Activated T-cell treated with anti-CD3 and anti-CD28 coated beads for 24 hours (primary cell): ENCODE measurements at regions not wholly inside any gene's neighbourhood (a gene's known extent, or its start where the extent isn't known, plus 50 kb on each side); places are given as distances from the start of the nearest gene placed in this dataset.

Experiments
- DNase-seq: peaks from one replicate; pipeline ENCODE4 v3.0.0-alpha.2; 2020; ENCODE audit warnings: low read depth

- DNase-seq, result no peak
Measured at GRCh38 chr2:216808805-216809425, 50.9 kb downstream of the TNP1 start.

GRCh38 chr2:216807857-216808272 is 52.0 kb downstream of the TNP1 start:
- no peak for DNase-seq

GRCh38 chr2:216804357-216805350 is 55.2 kb downstream of the TNP1 start:
- DNase-seq, result no peak

GRCh38 chr2:216803791-216804190 is 56.1 kb downstream of the TNP1 start:
- no peak for DNase-seq

GRCh38 chr2:216802516-216803215 is 57.2 kb downstream of the TNP1 start:
- DNase-seq, result no peak

- no peak for DNase-seq
Measured at GRCh38 chr2:216800836-216801235, 59.0 kb downstream of the TNP1 start.

GRCh38 chr2:216799873-216800431 is 59.9 kb downstream of the TNP1 start:
- DNase-seq, result no peak

- DNase-seq, result no peak
Measured at GRCh38 chr2:216796115-216796840, 63.6 kb downstream of the TNP1 start.

GRCh38 chr2:216793386-216793785 is 66.5 kb downstream of the TNP1 start:
- DNase-seq, result no peak

- no peak for DNase-seq
Measured at GRCh38 chr2:216792222-216793021, 67.4 kb downstream of the TNP1 start.

GRCh38 chr2:216791303-216791702 is 68.6 kb downstream of the TNP1 start:
- no peak for DNase-seq

GRCh38 chr2:216789081-216789480 is 70.8 kb downstream of the TNP1 start:
- no peak for DNase-seq

GRCh38 chr2:216787851-216788540 is 71.9 kb downstream of the TNP1 start:
- no peak for DNase-seq

GRCh38 chr2:216786676-216787075 is 73.2 kb downstream of the TNP1 start:
- DNase-seq, result no peak

- no peak for DNase-seq
Measured at GRCh38 chr2:216784456-216784855, 75.4 kb downstream of the TNP1 start.

GRCh38 chr2:216781709-216782108 is 78.2 kb downstream of the TNP1 start:
- DNase-seq, result no peak

GRCh38 chr2:216780843-216781242 is 79.0 kb downstream of the TNP1 start:
- DNase-seq, result no peak

GRCh38 chr2:216777637-216778273 is 82.1 kb downstream of the TNP1 start:
- DNase-seq, result peak; percentile 8

- DNase-seq, result no peak
Measured at GRCh38 chr2:216776066-216776850, 80.9 kb upstream of the IGFBP5 start.
